ENCODE measurements at regions not wholly inside any gene's neighbourhood (a gene's known extent, or its start where the extent isn't known, plus 50 kb on each side); places are given as distances from the start of the nearest gene placed in this dataset.

DNA sequence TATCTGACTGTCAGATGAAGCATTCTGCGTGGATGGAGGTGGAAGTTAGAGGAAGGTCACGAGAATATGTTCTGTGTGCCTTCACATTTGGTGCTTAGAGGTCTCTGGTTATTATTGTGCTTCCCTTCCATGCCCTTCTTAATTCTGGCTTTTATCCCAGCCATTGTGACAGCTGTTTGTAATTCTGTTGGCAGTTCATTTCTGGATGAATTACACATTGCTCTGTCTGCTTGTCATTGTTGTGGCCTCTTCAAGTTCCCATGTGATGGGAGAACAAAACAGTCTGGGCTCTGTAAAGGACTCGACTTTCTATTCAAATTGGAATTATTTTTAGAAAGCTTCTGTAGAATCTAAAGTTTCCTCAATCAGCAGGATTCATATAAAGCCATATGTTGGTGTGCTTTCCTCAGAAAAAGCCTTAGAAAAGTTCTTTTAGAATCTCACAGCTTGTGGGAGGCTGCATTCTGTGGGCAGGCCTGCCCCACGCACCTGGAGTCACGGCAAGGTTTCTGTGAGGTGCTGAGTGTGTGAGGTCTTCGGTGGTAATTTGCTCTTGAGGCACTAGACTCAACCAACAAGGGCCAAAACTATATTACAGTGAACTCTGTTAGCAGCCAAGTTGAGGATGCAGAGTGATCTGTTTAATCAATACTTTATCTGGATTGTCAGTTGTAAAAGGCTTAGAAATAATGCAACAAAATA is 397.4 kb upstream of the AZI2 start:
- TF ChIP-seq, protein P1, sequence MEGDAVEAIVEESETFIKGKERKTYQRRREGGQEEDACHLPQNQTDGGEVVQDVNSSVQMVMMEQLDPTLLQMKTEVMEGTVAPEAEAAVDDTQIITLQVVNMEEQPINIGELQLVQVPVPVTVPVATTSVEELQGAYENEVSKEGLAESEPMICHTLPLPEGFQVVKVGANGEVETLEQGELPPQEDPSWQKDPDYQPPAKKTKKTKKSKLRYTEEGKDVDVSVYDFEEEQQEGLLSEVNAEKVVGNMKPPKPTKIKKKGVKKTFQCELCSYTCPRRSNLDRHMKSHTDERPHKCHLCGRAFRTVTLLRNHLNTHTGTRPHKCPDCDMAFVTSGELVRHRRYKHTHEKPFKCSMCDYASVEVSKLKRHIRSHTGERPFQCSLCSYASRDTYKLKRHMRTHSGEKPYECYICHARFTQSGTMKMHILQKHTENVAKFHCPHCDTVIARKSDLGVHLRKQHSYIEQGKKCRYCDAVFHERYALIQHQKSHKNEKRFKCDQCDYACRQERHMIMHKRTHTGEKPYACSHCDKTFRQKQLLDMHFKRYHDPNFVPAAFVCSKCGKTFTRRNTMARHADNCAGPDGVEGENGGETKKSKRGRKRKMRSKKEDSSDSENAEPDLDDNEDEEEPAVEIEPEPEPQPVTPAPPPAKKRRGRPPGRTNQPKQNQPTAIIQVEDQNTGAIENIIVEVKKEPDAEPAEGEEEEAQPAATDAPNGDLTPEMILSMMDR (conservative IDR thresholded peaks at IDR 0.05 in 1 of 2, IDR thresholded peaks at IDR 0.05 in 1 of 2; ENCODE audit: low read depth in 1 of 2, low read length in 2 of 2) = no peak
- no peak for TF ChIP-seq EZH2 (IDR thresholded peaks at IDR 0.05; ENCODE audit: low read length, missing control alignments)

All from fibroblast of lung (primary cell).